ENCODE measurements at regions not wholly inside any gene's neighbourhood (a gene's known extent, or its start where the extent isn't known, plus 50 kb on each side); places are given as distances from the start of the nearest gene placed in this dataset.

GRCh38 chr4:71156616-71157015, 163.2 kb downstream of the DCK start:
- no peak for DNase-seq (ENCODE audit: low read depth in 2 of 2)

GRCh38 chr4:71162386-71162785, 168.9 kb downstream of the DCK start:
- no peak for DNase-seq (ENCODE audit: low read depth in 2 of 2)

- no peak for DNase-seq (ENCODE audit: low read depth in 2 of 2)
Measured at GRCh38 chr4:71163317-71163716, 169.9 kb downstream of the DCK start.

- no peak for DNase-seq (ENCODE audit: low read depth in 2 of 2)
Measured at GRCh38 chr4:71167083-71167482, 171.7 kb upstream of the SLC4A4 start.

GRCh38 chr4:71171592-71171991, 167.2 kb upstream of the SLC4A4 start:
- no peak for DNase-seq (ENCODE audit: low read depth in 2 of 2)

- DNase-seq (ENCODE audit: low read depth in 2 of 2), result no peak
Measured at GRCh38 chr4:71181332-71181731, 157.5 kb upstream of the SLC4A4 start.

GRCh38 chr4:71184195-71184781, 154.5 kb upstream of the SLC4A4 start:
- DNase-seq (ENCODE audit: low read depth in 2 of 2), result no peak

- DNase-seq (ENCODE audit: low read depth in 2 of 2), result no peak
Measured at GRCh38 chr4:71185037-71185436, 153.8 kb upstream of the SLC4A4 start.

- DNase-seq (ENCODE audit: low read depth in 2 of 2), result no peak
Measured at GRCh38 chr4:71186257-71186565, 152.6 kb upstream of the SLC4A4 start.

- peak in 1 of 2 donors; percentile 31 for DNase-seq (ENCODE audit: low read depth in 2 of 2)
Measured at GRCh38 chr4:71186566-71187403, 152.0 kb upstream of the SLC4A4 start.

- DNase-seq (ENCODE audit: low read depth in 2 of 2), result peak in 1 of 2 donors; percentile 5
Measured at GRCh38 chr4:71187404-71188155, 151.2 kb upstream of the SLC4A4 start.

GRCh38 chr4:71188156-71188640, 150.6 kb upstream of the SLC4A4 start:
- DNase-seq (ENCODE audit: low read depth in 2 of 2), result no peak

- no peak for DNase-seq (ENCODE audit: low read depth in 2 of 2)
Measured at GRCh38 chr4:71188951-71189350, 149.9 kb upstream of the SLC4A4 start.

GRCh38 chr4:71189471-71189870, 149.3 kb upstream of the SLC4A4 start:
- no peak for DNase-seq (ENCODE audit: low read depth in 2 of 2)

GRCh38 chr4:71194454-71194853, 144.4 kb upstream of the SLC4A4 start:
- no peak for DNase-seq (ENCODE audit: low read depth in 2 of 2)

GRCh38 chr4:71195924-71196323, 142.9 kb upstream of the SLC4A4 start:
- DNase-seq (ENCODE audit: low read depth in 2 of 2), result no peak

- DNase-seq (ENCODE audit: low read depth in 2 of 2), result no peak
Measured at GRCh38 chr4:71198958-71199357, 139.9 kb upstream of the SLC4A4 start.

GRCh38 chr4:71201057-71201456, 137.8 kb upstream of the SLC4A4 start:
- no peak for DNase-seq (ENCODE audit: low read depth in 2 of 2)

- no peak for DNase-seq (ENCODE audit: low read depth in 2 of 2)
Measured at GRCh38 chr4:71201817-71202576, 136.8 kb upstream of the SLC4A4 start.

GRCh38 chr4:71202705-71203104, 136.1 kb upstream of the SLC4A4 start:
- DNase-seq (ENCODE audit: low read depth in 2 of 2), result no peak

GRCh38 chr4:71204056-71204455, 134.8 kb upstream of the SLC4A4 start:
- DNase-seq (ENCODE audit: low read depth in 2 of 2), result no peak

GRCh38 chr4:71206763-71207162, 132.1 kb upstream of the SLC4A4 start:
- DNase-seq (ENCODE audit: low read depth in 2 of 2), result no peak

All from stimulated activated CD8-positive, alpha-beta memory T cell treated with anti-CD3 and anti-CD28 coated beads, Interleukin-15, amount 100 ng/mL, for 4 hours (primary cell).